ENCODE measurements at regions not wholly inside any gene's neighbourhood (a gene's known extent, or its start where the extent isn't known, plus 50 kb on each side); places are given as distances from the start of the nearest gene placed in this dataset.

- H3K36me3 ChIP-seq = no peaks in the 10 kb centered on the region
- H3K4me1 ChIP-seq = no peaks in the 10 kb centered on the region
- H3K9me3 ChIP-seq = no peaks in the 10 kb centered on the region
- H3K27ac ChIP-seq = no peak overlapping the region
- no peak for DNase-seq (ENCODE audit: low spot score)
- no peak overlapping the region for H3K4me3 ChIP-seq
- no peak for TF ChIP-seq CTCF (IDR thresholded peaks at IDR 0.05)
- no peaks in the 10 kb centered on the region for H3K27me3 ChIP-seq
These were observed 118.7 kb upstream of the E2F8 start for GRCh38 chr11:19359221-19360000.

GRCh38 chr11:19357943-19358342, 117.2 kb upstream of the E2F8 start:
- Histone ChIP-seq H3K4me1 (no peaks in the 10 kb centered on the region), H3K27ac (no peak overlapping the region), H3K36me3 (no peaks in the 10 kb centered on the region), H3K4me3 (no peak overlapping the region), H3K9me3 (no peaks in the 10 kb centered on the region), H3K27me3 (no peaks in the 10 kb centered on the region)
- no peak for TF ChIP-seq CTCF (IDR thresholded peaks at IDR 0.05)
- no peak for DNase-seq (ENCODE audit: low spot score)

GRCh38 chr11:19355601-19356000, 114.9 kb upstream of the E2F8 start:
- Histone ChIP-seq H3K27me3 (no peaks in the 10 kb centered on the region), H3K4me3 (no peak overlapping the region), H3K4me1 (no peaks in the 10 kb centered on the region), H3K36me3 (no peaks in the 10 kb centered on the region), H3K27ac (no peak overlapping the region), H3K9me3 (no peaks in the 10 kb centered on the region)
- TF ChIP-seq CTCF (IDR thresholded peaks at IDR 0.05) = no peak
- DNase-seq (ENCODE audit: low spot score) = no peak

GRCh38 chr11:19353287-19353850, 112.6 kb upstream of the E2F8 start:
- no peaks in the 10 kb centered on the region for H3K27me3 ChIP-seq
- no peaks in the 10 kb centered on the region for H3K4me1 ChIP-seq
- TF ChIP-seq CTCF (IDR thresholded peaks at IDR 0.05) = no peak
- no peak overlapping the region for H3K4me3 ChIP-seq
- H3K9me3 ChIP-seq = no peaks in the 10 kb centered on the region
- H3K36me3 ChIP-seq = no peaks in the 10 kb centered on the region
- H3K27ac ChIP-seq = no peak overlapping the region
- DNase-seq (ENCODE audit: low spot score) = no peak

GRCh38 chr11:19352771-19353160, 112.0 kb upstream of the E2F8 start:
- no peak for DNase-seq (ENCODE audit: low spot score)
- no peaks in the 10 kb centered on the region for H3K4me1 ChIP-seq
- no peaks in the 10 kb centered on the region for H3K9me3 ChIP-seq
- no peak for TF ChIP-seq CTCF (IDR thresholded peaks at IDR 0.05)
- H3K27me3 ChIP-seq = no peaks in the 10 kb centered on the region
- no peaks in the 10 kb centered on the region for H3K36me3 ChIP-seq
- no peak overlapping the region for H3K4me3 ChIP-seq
- no peak overlapping the region for H3K27ac ChIP-seq

Data from right atrium auricular region (tissue), 2 donors.